Right lobe of liver (tissue), 4 donors: ENCODE measurements at regions not wholly inside any gene's neighbourhood (a gene's known extent, or its start where the extent isn't known, plus 50 kb on each side); places are given as distances from the start of the nearest gene placed in this dataset.

Experiments
- POLR2A ChIP-seq: fragments of 450-650 bp; IDR thresholded peaks from one replicate; pipeline ENCODE4 v1.6.1; 2017; ENCODE audit warnings: antibody characterized with exemption, mild to moderate bottlenecking
- TF ChIP-seq, protein P1 (sequence below), 4 donors: fragments of 200-600 bp in 3 of 4; fragments of 450-650 bp in 1 of 4; IDR thresholded peaks; one replicate each; pipeline versions ENCODE4 v1.5.1 to v1.8.0; 2016 to 2022; ENCODE audit warnings: antibody characterized with exemption in 4 of 4, mild to moderate bottlenecking in 2 of 4
- donor health status: DM: no; HTN: no; CAD: no.
- donor health status: DM: no; HTN: no; CAD: no.
- donor health status: DM: no; HTN: yes; CAD: no.

DNA sequence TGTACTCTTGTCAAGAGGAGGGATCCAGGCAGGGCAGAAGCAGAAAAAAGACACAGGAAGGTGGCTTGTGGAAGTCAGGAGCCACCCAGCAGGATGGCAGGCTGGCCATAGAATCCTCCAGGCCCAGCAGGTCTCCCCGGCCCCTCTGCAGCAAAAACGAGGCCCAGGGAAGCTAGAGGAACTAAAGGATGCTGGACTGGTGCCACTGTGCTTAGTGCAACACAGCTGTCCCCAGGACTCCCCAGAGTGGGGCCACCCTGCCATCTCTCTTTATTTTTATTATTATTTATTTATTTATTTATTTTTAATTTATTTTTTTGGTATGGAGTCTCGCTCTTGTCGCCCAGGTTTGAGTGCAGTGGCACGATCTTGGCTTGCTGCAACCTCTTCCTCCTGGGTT, 54.1 kb downstream of the PITPNM2 start:
- TF ChIP-seq, protein P1, sequence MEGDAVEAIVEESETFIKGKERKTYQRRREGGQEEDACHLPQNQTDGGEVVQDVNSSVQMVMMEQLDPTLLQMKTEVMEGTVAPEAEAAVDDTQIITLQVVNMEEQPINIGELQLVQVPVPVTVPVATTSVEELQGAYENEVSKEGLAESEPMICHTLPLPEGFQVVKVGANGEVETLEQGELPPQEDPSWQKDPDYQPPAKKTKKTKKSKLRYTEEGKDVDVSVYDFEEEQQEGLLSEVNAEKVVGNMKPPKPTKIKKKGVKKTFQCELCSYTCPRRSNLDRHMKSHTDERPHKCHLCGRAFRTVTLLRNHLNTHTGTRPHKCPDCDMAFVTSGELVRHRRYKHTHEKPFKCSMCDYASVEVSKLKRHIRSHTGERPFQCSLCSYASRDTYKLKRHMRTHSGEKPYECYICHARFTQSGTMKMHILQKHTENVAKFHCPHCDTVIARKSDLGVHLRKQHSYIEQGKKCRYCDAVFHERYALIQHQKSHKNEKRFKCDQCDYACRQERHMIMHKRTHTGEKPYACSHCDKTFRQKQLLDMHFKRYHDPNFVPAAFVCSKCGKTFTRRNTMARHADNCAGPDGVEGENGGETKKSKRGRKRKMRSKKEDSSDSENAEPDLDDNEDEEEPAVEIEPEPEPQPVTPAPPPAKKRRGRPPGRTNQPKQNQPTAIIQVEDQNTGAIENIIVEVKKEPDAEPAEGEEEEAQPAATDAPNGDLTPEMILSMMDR (IDR thresholded peaks at IDR 0.05), result no peak
- TF ChIP-seq POLR2A, result no peak
